Right renal pelvis (tissue), 4 donors: ENCODE measurements at regions not wholly inside any gene's neighbourhood (a gene's known extent, or its start where the extent isn't known, plus 50 kb on each side); places are given as distances from the start of the nearest gene placed in this dataset.
"Not testable (repeated sequence)": the region's sequence is repeated elsewhere in the genome, so short reads cannot be mapped to it uniquely, and the experiment has no call there.

Experiments
- DNase-seq, 4 donors: peaks; one replicate each; pipeline ENCODE4 v3.0.0-alpha.2; 2013; ENCODE audit warnings: low read depth in 4 of 4, low spot score in 3 of 4, missing footprints in 1 of 4

DNA sequence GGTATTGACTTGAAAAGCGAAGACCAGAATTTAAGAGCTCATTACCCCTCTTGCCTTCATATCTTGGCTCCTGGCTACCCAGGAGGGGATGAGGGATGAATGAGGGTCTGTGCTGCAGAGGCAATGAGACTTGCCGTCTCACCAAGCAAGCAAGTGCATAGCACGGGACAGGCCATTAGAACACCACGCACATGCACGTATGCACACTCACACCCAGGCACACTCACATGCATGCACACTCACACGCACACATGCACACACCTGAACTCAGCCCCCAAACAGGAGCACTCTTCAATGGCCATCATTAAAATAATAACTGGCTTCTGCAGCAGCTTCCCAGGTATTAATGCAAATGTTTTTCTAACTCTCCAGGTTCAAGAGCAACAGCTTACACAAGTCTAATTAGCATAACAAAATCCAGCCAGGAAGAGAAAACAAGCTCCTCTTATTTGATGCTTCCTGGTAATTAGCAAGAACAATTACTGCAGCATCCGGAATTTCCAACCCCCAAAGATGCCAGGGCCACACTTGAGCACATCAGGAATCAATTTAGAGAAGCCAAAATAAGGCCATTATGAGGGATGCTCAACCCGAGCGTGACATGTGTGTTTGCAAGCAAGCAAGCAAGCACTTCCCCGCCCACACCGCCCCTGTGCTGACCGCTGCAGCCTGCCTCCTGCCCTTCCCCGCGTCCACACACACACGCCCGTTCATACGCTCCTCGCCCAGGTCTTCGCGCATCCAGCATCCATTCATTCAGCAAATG, 171.6 kb upstream of the TNRC6C start:
- DNase-seq: no peak

- DNase-seq: no peak
These were observed 168.2 kb upstream of the TNRC6C start for GRCh38 chr17:77790143-77790829.

- no peak for DNase-seq
These were observed 165.9 kb upstream of the TNRC6C start for GRCh38 chr17:77792626-77793025.

DNA sequence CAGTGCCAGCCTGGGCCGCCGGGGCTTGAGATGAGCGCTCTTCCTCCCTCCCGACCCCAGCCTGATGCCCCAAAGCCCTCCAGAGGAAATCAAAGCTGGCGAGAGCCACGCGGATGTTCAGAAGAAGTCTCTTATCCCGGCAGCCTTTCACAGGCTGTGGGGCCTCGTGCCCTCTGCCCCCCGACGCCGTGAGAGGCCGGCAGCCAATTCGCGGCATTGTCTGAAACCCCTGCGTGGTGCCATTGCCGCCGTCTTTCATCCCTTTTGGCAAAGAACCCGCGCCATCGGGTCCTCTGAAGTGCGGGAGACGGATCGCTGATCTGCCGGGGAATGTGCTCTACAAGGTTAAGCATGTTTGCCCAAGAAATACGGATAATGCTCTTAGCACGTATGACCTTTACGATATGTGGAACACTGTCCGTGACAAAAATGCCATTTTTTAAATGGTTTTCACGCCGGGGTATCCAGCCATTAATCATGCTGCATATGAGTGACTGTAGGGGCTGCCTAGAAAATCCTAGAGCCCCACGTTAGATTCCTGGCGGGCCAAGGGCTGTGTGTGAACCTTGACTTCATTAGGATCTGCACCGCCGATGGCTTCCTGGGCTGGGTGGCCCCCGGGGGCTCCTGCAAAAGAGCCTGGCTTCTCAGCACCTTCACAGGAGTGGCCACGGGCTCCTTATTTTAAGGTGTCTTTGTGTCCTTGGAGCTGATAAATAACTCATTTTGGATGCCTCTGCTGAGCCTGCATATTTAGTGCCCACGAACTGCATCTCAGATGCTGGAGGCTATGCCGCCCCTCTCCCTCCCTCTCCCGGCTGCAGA, 165.1 kb upstream of the TNRC6C start:
- no peak for DNase-seq

- DNase-seq: no peak
These were observed 164.6 kb upstream of the TNRC6C start for GRCh38 chr17:77793971-77794235.

DNA sequence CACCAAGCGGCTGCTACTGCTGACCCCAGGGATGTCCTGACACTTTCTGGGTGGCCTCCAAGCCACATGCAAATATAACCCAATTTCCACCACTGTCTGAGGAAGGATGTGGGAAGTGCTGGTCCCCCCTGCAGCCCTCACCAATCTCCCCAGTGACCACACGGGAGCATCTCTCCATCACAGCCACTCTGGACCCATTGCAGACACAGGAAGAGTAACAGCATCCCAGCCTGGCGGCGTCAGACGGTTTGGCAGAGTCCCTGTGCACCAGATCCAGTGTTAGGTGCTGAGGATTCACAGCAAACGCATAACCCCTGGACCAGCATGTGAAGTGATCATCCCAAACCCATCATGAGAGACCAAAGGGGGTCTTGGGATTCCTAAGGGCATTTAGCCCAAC, 163.7 kb upstream of the TNRC6C start:
- no peak for DNase-seq

DNA sequence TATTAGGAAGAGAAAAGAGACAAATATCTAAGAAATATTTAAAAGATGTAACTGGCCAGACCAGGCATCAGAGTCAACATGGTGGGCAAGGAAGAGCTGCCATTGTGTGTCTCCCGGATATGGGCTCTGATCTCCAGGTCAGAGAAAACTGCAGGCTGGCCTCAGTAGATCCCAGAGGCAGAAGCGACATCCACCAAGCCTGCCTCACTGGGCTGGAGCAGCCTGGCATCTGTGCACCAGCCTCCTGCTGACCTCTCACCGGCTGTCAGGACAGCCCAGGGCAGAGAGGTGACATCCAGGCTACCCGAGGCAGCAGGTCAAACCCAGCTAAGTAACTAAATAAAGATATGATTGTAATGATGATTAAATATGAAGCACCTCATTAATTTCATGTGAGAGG, 162.8 kb upstream of the TNRC6C start:
- DNase-seq: no peak

DNA sequence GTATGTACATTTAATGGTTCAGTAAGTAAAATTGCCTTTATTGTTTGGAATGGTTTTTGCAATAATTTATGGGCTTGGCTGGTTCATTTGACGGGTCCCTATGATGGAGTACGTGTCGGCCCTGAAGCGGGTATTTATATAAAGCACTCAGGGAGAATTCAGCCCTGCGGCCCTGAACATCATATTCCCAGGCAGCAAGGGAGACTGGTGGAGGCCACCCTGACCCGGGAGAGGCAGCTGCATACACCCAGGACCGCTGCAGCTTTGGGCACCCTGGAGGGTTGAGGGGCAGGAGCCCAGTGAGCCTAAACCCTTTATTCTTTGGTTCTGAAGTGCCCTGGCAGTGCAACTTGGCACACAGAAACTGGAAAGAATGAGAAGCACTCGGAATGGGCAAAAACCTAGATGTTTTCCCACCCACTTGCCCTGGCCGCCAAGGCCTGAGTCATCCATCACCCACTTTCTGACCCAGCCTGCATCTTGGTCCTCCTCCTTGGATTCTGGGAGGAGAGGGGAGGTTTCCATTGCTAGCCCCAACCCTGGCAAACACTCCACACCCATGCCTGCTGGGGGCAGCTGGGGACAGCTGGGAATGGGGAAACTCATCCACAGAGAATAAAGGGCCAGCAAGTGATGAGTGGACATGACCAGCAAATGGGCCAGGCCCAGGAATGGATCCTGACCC, 162.2 kb upstream of the TNRC6C start:
- DNase-seq: no peak

DNA sequence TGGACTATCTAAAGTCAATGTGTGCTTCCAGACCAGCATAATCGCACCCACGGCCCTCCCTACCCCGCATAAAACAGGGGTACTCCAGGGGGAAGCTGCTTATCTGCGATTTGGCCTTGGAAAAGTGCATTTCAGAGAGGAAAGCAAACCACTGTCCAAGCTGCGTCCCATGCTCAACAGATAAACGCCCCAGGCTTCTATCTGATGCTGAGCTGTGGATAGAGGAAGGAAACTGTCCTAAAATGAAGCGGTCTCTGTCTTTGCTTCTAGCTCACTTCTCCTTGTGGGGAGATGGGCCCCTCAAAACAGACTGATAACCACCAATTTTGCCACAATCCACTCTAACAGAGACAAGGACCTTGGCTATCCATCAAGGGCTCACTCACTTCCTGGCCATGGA, 160.5 kb upstream of the TNRC6C start:
- DNase-seq: no peak

GRCh38 chr17:77798481-77798880, 160.0 kb upstream of the TNRC6C start:
- no peak for DNase-seq

GRCh38 chr17:77800816-77801215, 157.7 kb upstream of the TNRC6C start:
- no peak for DNase-seq

GRCh38 chr17:77801545-77802332, 156.8 kb upstream of the TNRC6C start:
- no peak for DNase-seq

GRCh38 chr17:77802333-77802615, 156.2 kb upstream of the TNRC6C start:
- no peak for DNase-seq

DNA sequence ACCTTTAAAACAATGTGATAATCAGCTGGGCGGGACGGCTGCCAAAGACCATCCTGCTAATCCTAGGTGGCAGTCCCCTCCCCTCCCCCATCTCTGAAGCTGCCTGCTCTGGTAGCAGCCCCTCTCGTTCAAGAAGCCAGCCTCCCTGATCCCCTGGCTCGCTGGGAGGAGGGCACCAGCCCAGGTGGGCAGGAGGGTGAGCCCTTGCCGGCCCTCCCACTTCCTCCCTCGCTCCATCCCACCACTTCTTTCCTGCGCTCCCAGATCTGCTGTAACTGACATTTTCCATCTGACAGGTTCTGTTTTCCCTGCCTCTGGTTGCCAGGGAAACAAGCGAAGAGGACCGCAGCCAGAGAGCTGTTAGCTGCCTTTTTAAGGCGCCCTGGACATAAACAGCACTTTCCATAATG, 155.7 kb upstream of the TNRC6C start:
- DNase-seq: peak; percentile 59 to 75 (median 68)

GRCh38 chr17:77803726-77804125, 154.8 kb upstream of the TNRC6C start:
- DNase-seq: no peak

- DNase-seq: no peak
These were observed 153.6 kb upstream of the TNRC6C start for GRCh38 chr17:77804796-77805426.

DNA sequence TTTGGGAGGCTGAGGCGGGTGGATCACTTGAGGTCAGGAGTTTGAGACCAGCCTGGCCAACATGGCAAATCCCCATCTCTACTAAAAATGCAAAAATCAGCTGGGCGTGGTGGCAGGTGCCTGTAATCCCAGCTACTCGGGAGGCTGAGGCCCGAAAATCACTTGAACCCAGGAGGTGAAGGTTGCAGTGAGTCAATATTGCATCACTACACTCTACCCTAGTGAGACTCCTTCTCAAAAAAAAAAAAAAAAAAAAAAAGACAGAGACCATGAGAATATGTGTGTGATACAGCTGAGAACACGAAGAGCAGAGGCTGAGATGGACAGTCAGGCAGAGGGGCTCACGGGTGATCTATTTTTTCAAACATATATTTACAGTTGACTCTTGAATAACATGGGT, 152.5 kb upstream of the TNRC6C start:
- DNase-seq: not testable (repeated sequence)

DNA sequence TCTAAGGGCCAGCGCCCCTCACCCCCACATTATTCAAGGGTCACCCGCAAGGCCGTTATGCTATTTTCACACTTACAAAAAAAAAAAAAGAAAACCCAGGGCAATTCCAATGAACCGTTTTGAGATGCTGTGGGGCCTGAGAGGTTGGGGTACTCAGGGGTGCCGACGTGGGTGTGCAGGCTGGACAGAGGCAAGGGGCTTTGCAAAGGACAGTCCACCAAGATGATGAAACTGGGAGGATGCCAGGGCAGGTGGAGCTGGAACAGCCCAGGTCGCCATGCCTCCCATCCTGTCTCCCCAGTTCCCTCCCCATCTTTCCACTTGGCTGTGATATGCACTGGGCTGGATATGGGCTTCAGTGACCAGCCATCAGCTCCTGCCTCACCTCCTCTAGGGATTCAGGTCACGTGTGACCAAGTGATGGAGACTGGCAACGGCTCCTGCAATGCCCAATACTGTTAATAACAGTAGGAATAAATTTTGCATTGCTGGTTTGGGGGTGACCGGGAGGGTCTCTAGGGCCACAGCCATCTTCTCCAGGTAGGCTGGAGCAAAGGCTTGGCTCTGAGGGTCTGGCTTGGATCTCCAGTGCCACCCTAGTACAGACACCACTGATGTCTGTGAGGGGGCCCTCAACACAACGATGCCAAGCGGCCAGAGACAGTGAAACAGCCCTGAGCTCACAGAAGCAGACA, 151.3 kb upstream of the TNRC6C start:
- no peak for DNase-seq

GRCh38 chr17:77807746-77808441, 150.6 kb upstream of the TNRC6C start:
- no peak for DNase-seq
